CD4-positive, alpha-beta T cell treated with Interleukin-12 subunit alpha and Interleukin-12 subunit beta, for 1 hour (primary cell): ENCODE measurements at regions not wholly inside any gene's neighbourhood (a gene's known extent, or its start where the extent isn't known, plus 50 kb on each side); places are given as distances from the start of the nearest gene placed in this dataset.
"Not testable (repeated sequence)": the region's sequence is repeated elsewhere in the genome, so short reads cannot be mapped to it uniquely, and the experiment has no call there.

Source experiments
- DNase-seq: peaks from one replicate; pipeline ENCODE4 v3.0.0-alpha.2; 2020

- no peak for DNase-seq
Observed at GRCh38 chr9:80679916-80680315, 1009.4 kb downstream of the TLE1 start.

GRCh38 chr9:80678906-80679305 is 1010.4 kb downstream of the TLE1 start:
- no peak for DNase-seq

DNA sequence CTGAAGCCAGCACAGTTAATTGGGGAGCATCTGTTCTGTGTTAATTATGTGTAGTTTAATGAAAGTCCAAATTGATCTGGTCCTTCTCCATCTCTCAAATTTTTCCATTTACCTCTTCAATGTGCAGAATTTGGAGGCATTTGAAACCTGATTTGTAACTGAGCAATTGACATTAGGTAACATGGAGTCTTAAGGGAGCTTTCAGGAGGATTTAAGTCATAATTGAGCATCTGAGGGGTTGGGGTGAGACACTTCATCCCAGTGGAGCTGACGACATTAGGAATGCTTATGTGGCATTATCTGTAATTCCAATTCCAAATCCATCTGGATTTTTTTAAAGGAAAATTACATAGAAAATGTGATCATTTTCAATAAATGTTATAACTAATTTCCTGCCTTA is 1015.9 kb downstream of the TLE1 start:
- DNase-seq: no peak

DNA sequence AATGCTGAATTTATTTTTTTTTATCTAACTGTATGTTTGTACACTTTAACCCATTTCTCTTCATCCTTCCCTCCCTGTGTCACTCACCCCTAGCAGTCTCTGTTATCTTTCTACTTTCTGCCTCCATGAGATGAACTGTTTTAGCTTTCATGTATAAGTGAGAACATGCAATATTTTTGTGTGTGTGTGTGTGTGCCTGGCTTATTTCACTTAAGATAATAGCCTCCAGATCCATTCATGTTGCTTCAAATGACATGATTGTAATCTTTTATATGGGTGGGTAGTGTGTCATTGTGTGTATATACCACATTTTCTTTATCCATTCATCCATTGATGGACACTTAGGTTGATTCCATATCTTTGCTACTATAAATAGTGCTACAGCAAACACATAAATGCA is 1023.9 kb downstream of the TLE1 start:
- DNase-seq: no peak

- DNase-seq: no peak
Observed at GRCh38 chr9:80664327-80665210, 1024.8 kb downstream of the TLE1 start.

DNA sequence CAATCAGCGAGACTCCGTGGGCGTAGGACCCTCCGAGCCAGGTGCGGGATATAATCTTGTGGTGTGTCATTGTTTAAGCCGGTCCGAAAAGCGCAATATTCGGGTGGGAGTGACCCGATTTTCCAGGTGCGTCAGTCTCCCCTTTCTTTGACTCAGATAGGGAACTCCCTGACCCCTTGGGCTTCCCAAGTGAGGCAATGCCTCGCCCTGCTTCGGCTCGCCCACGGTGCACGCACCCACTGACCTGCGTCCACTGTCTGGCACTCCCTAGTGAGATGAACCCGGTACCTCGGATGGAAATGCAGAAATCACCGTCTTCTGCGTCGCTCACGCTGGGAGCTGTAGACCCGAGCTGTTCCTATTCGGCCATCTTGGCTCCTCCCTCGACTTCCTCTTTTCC is 1029.6 kb downstream of the TLE1 start:
- DNase-seq: not testable (repeated sequence)

DNA sequence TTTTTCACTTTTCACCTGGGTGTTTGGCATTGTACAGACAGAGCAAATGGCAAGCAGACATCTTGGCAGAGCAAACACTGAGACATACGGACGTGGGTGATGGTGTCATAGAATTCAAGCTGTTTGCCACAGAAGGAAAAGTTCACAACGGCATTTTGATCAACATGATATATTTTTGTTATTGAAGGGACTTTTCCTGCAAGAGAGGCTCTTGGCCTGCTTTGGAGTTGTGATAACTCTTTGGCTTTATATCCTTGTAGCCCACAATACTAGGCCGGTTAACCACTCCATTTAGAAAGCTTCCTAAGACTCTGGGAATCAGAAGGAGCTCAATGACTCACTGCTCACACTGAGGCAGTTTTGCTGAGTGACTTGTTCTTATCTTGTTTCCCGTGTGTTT is 1038.3 kb downstream of the TLE1 start:
- DNase-seq: no peak

- DNase-seq: no peak
Observed at GRCh38 chr9:80649496-80649895, 1039.9 kb downstream of the TLE1 start.

DNA sequence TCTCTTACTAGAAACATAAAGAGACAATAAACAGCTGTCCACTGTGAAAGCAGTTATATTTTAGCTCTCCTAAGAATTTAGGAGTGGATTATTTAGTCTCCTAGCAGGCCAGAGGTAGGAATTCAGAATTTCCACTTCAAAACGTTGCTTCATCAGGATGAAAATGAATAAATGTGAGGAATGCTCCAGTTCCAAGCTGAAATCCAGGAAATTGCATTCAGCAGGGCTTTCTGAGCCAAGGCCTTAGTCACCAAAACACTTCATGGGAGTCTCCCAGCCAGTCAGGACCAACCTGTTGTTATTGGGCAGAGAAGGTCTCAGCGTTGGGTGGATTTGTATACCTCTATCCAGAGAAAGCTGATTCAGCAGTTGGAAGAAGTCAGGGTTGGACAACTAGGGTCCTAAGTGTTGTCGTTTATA is 1040.3 kb downstream of the TLE1 start:
- DNase-seq: no peak

- no peak for DNase-seq
Observed at GRCh38 chr9:80648336-80648735, 1041.0 kb downstream of the TLE1 start.

GRCh38 chr9:80646211-80646610 is 1043.1 kb downstream of the TLE1 start:
- DNase-seq: no peak

GRCh38 chr9:80644044-80644443 is 1045.3 kb downstream of the TLE1 start:
- no peak for DNase-seq

GRCh38 chr9:80635065-80635464 is 1054.3 kb downstream of the TLE1 start:
- DNase-seq: no peak

DNA sequence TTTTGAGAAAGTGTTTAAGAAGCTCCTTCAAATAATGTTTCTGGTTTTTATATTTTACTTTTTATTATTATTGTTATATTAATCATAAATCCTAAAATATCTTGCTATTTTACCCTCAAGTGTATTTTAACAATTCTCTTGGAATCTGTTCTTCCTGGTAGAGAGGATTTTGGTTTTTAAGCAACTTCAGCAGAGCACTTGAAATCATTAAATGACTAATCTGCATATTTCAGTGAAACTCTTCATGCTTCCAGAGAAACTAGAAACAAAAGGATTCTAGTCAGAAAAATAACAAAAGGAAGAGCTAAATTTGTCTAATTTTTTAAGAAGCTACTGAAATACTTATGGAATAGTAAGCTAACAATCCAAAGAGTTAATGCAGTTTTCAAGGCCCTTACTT is 1057.3 kb downstream of the TLE1 start:
- DNase-seq: no peak

DNA sequence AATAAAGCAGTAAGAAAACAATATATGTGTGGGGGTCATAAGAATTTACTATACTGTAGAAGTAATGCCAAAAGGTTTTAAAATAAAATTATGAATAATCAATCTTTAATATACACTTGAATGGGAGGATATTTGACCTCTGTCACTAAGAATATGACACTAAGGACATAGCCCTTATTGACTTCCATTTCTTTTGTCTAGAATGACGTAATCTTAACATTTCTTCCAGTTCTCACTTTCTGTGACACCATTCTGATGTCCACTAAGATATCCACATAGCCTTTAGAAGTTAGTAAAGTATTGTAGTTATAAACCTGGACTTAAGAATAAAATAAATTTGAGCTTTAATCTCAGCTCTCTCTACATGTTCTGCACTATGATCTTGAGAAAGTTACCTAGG is 1050.7 kb downstream of the TLE4 start:
- DNase-seq: no peak

DNA sequence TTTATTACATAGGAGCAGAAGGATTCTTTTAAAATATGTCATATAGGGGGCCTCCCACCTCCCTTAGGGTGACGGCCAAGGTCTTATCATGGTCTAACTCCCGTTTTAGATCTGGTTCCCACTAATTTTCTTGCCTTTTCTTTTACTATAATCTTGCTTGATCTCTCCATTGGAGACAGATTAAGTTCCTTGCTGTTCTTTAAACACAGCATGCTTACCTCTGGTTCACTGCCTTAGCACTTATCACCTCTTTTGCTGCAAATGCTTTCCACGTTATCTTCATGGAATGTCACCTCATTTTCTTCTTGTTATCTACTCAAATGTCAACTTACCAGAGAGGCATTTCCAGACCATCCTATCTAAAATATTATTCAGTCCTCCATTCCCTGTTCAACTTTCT is 1047.6 kb downstream of the TLE4 start:
- no peak for DNase-seq

GRCh38 chr9:80615964-80616363 is 1044.2 kb downstream of the TLE4 start:
- DNase-seq: no peak

DNA sequence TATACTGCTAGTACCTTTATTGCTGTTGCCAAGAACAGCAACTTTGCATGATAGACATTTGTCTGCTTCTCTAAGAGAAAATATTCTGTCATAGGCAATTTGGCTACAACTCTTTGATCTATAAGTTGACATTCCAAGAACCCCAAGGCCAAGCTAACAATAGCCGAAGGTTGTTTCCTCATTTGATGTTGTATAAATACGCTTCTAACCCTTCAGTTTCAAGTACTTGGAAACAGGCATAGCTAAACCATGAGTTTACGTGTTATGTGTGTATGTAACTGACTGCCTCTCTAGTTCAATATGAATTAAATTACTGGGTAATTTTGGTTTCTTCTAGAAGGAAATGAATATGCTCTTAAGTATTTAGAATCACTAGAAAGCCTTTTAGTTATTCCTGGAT is 1034.0 kb downstream of the TLE4 start:
- DNase-seq: no peak

- DNase-seq: no peak
Observed at GRCh38 chr9:80605129-80605528, 1033.4 kb downstream of the TLE4 start.

DNA sequence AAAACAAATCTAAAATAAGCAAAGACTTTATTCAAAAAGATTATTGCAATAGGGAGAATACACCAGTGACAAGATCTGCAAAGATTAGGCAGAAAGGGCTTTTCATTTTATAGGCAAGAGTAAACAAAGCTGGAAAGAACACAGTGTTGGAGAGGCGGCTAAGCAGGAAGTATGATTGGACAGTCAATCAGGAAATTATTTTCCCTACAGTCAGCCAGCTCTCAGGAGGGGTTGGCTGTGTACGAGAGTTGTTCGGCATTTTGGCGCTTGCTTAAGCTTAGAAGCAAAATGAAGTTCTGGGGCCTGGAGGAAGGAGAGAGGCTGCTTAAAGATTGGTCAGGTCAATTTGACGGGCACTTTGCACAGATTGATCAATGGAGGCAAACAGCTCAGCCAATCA is 1030.5 kb downstream of the TLE4 start:
- no peak for DNase-seq

- DNase-seq: no peak
Observed at GRCh38 chr9:80596579-80596978, 1024.8 kb downstream of the TLE4 start.

DNA sequence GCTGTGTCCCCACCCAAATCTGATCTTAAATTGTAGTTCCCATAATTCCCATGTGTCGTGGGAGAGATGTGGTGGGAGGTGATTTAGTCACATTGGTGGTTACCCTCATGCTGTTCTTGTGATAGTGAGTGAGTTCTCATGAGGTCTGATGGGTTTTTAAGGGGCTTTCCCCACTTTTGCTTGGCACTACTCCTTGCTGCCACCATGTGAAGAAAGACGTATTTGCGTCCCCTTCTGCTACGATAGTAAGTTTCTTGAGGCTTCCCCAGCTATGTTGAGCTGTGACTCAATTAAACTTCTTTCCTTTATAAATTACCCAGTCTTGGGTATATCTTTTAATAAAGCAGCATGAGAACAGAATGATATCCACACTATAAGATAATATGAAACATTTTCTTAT is 1023.4 kb downstream of the TLE4 start:
- DNase-seq: no peak

DNA sequence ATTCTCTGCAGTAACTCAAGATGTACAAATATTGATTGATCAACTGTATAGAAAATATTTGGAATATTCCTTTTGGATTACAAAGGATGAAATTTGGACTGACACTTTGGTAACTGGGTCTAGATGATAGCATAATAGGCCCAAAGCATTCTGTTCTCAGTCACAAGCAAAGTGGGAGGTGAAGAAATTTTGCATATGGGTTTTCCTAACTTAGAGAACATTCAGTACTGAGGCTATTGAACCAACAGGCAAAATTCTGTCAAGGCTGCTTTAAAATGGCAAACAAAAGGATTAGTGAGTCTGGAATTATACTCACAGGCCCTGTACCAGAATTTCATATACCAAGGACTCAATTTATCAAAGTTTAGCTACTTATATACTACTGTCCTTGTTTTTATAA is 1020.6 kb downstream of the TLE4 start:
- DNase-seq: no peak

- DNase-seq: no peak
Observed at GRCh38 chr9:80586786-80587330, 1015.1 kb downstream of the TLE4 start.

- no peak for DNase-seq
Observed at GRCh38 chr9:80571953-80572352, 1000.2 kb downstream of the TLE4 start.
